Chondrocyte (in vitro differentiated cells): ENCODE measurements at regions not wholly inside any gene's neighbourhood (a gene's known extent, or its start where the extent isn't known, plus 50 kb on each side); places are given as distances from the start of the nearest gene placed in this dataset.

Source experiments
- DNase-seq: peaks from one replicate; pipeline ENCODE4 v3.0.0; 2021; ENCODE audit warnings: mixed read lengths, low spot score
- H3K27ac Mint-ChIP-seq: one replicate; pipeline ENCODE4 v1.8.0; 2021; ENCODE audit warnings: mild to moderate bottlenecking, moderate library complexity, mixed read lengths; ENCODE audit not compliant: unreplicated experiment
- H3K27me3 Mint-ChIP-seq: 2 replicates; pipeline ENCODE4 v1.8.0; 2021; ENCODE audit warnings: low read depth, mixed read lengths
- H3K36me3 Mint-ChIP-seq: 2 replicates; pipeline ENCODE4 v1.8.0; 2021; ENCODE audit warnings: low read depth, mixed read lengths
- H3K4me1 Mint-ChIP-seq: 2 replicates; pipeline ENCODE4 v1.8.0; 2021; ENCODE audit warnings: low read depth, mild to moderate bottlenecking, mixed read lengths
- H3K4me3 Mint-ChIP-seq: one replicate; pipeline ENCODE4 v1.8.0; 2021; ENCODE audit warnings: mild to moderate bottlenecking, moderate library complexity, mixed read lengths; ENCODE audit not compliant: unreplicated experiment
- H3K9me3 Mint-ChIP-seq: 2 replicates; pipeline ENCODE4 v1.8.0; 2021; ENCODE audit warnings: low read depth, mixed read lengths
- CTCF ChIP-seq: fragments of 200-600 bp; sonication (generic); IDR thresholded peaks from 2 replicates; pipeline ENCODE4 v1.5.0; 2021; ENCODE audit warnings: antibody characterized with exemption, mild to moderate bottlenecking, moderate library complexity

DNA sequence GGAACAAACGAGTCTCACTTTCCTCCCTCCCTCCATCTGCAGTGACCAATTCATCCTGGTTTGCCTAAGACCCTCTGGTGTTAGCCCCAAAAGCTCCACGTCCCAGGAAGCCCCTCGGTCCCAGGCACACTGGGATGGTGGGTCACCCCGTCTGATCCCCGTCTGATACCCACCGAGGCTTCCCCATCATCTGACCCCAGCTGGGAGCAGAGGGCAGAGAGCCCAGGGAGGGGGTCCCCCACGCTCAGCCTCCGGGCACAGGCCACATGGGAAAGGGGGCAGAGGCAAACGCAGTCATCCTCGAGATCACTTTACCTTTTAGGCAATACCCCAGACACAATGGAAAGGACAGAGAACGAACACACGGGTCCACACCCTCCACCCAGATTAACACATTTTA, 291.6 kb upstream of the PPP2R2D start:
- H3K4me3 Mint-ChIP-seq, result no peak overlapping the region

DNA sequence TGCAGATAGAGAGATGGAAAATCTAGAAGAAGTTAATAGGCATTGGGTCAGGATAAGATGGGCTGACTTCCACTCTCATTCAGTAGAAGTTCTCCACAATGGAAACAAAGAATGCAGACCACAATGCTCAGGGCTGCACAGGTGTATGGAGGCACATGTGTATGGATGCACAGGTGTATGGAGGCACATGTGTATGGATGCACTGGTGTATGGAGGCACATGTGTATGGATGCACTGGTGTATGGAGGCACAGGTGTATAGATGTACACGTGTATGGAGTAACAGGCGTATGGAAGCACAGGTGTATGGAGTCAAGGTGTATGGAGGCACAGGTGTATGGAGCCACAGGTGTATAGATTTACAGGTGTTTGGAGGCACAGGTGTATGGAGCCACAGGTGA, 285.7 kb upstream of the PPP2R2D start:
- TF ChIP-seq CTCF, result no peak
- H3K27ac Mint-ChIP-seq, result no peak overlapping the region
- H3K27me3 Mint-ChIP-seq, result no peaks in the 10 kb centered on the region
- H3K9me3 Mint-ChIP-seq, result peaks cover 9% of the 10 kb centered on the region
- no peaks in the 10 kb centered on the region for H3K4me1 Mint-ChIP-seq
- no peak overlapping the region for H3K4me3 Mint-ChIP-seq
- DNase-seq, result no peak
- H3K36me3 Mint-ChIP-seq, result no peaks in the 10 kb centered on the region

More for the DNA sequence above, 291.6 kb upstream of the PPP2R2D start:
- H3K36me3 Mint-ChIP-seq, result no peaks in the 10 kb centered on the region
- H3K9me3 Mint-ChIP-seq, result peaks cover 24% of the 10 kb centered on the region
- no peak for TF ChIP-seq CTCF
- no peaks in the 10 kb centered on the region for H3K4me1 Mint-ChIP-seq
- no peaks in the 10 kb centered on the region for H3K27me3 Mint-ChIP-seq
- DNase-seq, result peak; percentile 79
- no peak overlapping the region for H3K27ac Mint-ChIP-seq

DNA sequence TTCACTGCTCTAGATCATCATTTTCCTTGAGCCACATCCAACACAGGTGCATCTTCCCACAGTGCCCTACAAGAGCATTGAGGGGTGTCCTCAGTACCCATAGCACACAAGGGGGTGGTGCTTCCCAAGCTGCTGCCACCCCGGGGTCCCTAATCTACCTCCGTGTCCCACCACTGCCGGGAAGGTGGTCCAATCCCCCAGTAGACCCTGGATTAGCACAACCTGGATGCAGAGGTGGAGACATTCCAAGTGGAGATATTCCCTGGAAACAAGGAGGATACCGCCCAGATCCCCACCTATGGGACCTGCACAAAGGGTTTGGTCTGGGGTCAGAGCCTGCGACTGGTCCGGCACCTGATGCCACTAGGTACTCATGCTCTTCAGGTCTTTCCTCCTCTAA, 284.8 kb upstream of the PPP2R2D start:
- no peak overlapping the region for H3K27ac Mint-ChIP-seq
- no peak overlapping the region for H3K4me3 Mint-ChIP-seq
- H3K9me3 Mint-ChIP-seq, result peaks cover 9% of the 10 kb centered on the region
- no peak for TF ChIP-seq CTCF
- no peaks in the 10 kb centered on the region for H3K4me1 Mint-ChIP-seq
- H3K36me3 Mint-ChIP-seq, result no peaks in the 10 kb centered on the region
- no peak for DNase-seq
- H3K27me3 Mint-ChIP-seq, result no peaks in the 10 kb centered on the region

DNA sequence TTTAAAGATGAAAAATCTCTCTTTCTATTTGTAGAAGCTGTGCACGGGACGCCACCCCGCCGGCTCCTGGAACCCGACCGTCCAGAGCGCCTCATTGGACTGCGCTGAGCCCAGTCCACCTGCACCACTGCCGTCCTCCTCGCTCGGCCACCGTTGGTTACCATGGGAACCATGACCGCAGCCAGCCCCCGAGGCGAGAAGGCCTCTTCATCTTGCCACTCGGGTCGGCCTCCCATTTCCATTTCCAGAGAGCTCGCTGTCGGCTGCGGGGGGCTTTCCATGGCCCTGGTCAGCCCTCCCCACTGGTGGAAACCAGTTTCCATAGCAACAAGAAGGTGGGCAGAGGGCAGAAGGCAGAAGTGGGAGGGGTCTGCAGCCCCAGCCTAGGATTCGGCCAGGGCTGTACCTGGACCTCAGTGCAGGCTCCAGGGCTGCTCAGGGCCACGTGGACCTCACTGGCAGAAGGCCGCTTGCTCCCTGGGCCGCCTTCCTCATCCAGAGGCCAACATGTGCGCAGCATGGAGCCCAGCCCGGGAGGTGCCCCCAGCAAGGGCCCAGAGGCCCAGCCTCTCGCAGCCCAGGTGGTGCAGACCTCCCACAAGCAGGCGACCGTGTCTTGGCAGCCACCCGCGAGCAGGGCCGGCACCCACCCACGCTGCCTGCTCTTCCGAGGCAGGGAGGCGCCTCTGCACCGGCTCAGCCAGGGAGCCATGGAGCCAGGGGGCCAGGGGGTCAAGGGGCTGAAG, 283.5 kb upstream of the PPP2R2D start:
- no peak for TF ChIP-seq CTCF
- Mint-ChIP-seq H3K36me3 (no peaks in the 10 kb centered on the region), H3K4me1 (no peaks in the 10 kb centered on the region), H3K27me3 (no peaks in the 10 kb centered on the region), H3K4me3 (no peak overlapping the region), H3K9me3 (peaks cover 9% of the 10 kb centered on the region), H3K27ac (no peak overlapping the region)
- DNase-seq, result peak; percentile 79

DNA sequence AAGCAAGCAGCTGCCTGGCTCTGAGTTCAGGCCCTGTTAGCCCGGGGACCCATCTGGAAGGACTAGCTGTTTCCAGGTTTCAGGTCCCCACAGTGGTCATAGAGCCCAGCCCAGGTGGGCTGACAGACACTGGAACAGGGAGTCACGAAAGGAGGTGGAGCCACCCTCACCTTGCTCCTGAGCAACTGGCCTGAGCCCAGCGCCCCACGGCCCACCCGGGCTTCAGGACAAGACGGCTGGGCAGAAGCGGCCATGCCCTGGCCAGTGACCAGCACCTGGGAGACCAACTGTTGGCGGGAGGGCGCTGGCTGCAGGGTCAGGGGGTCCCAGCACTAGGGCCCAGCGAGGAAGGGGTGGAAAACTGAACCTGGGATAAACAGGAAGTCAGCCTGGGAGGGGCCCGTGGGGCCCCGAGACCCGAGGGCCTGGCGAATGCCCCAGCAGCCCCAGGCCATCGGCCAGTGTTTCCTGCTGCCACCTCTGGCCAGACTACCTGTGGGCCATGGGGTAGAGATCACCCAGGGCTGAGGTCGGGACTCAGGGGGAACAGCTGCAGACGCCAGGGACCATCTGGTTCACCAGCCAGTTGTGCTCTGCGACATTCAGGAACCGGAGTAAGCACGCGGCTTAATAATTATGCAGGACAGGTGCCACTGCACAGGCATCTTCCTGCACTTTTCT, 282.1 kb upstream of the PPP2R2D start:
- Mint-ChIP-seq H3K27ac (no peak overlapping the region), H3K4me3 (no peak overlapping the region), H3K27me3 (no peaks in the 10 kb centered on the region), H3K4me1 (no peaks in the 10 kb centered on the region), H3K36me3 (no peaks in the 10 kb centered on the region), H3K9me3 (peaks cover 12% of the 10 kb centered on the region)
- no peak for TF ChIP-seq CTCF
- DNase-seq, result peak; percentile 82
